Liver (tissue), 8 donors: ENCODE measurements at regions not wholly inside any gene's neighbourhood (a gene's known extent, or its start where the extent isn't known, plus 50 kb on each side); places are given as distances from the start of the nearest gene placed in this dataset.

Experiments
- DNase-seq: peaks from one replicate; pipeline ENCODE4 v3.0.0-alpha.2; 2017; ENCODE audit warnings: low spot score
- H3K27ac ChIP-seq, 2 donors: one replicate each; pipeline ENCODE4 v1.7.0; 2013; ENCODE audit warnings: inconsistent platforms in 2 of 2, low read length in 2 of 2, control low read depth in 1 of 2, low read depth in 1 of 2, mild to moderate bottlenecking in 1 of 2
- H3K27me3 ChIP-seq, 4 donors: one replicate each; pipeline versions ENCODE4 v1.6.1 to v1.7.0; 2013; ENCODE audit warnings: low read length in 3 of 4, inconsistent platforms in 1 of 4, mild to moderate bottlenecking in 1 of 4, moderate library complexity in 1 of 4; ENCODE audit not compliant: control insufficient read depth in 4 of 4, insufficient read depth in 4 of 4
- H3K36me3 ChIP-seq, 4 donors: one replicate each; pipeline versions ENCODE4 v1.6.1 to v1.7.0; 2013; ENCODE audit warnings: low read length in 3 of 4, mild to moderate bottlenecking in 3 of 4, low read depth in 1 of 4, moderate library complexity in 1 of 4; ENCODE audit not compliant: control insufficient read depth in 4 of 4, insufficient read depth in 3 of 4
- H3K4me1 ChIP-seq, 4 donors: one replicate each; pipeline versions ENCODE4 v1.6.1 to v1.7.0; 2013; ENCODE audit warnings: low read length in 3 of 4, mild to moderate bottlenecking in 3 of 4, moderate library complexity in 1 of 4; ENCODE audit not compliant: control insufficient read depth in 4 of 4, insufficient read depth in 4 of 4
- H3K4me3 ChIP-seq, 3 donors: one replicate each; pipeline versions ENCODE4 v1.6.1 to v1.7.0; 2013; ENCODE audit warnings: low read length in 3 of 3, control low read depth in 1 of 3, low read depth in 1 of 3, mild to moderate bottlenecking in 1 of 3
- H3K9ac ChIP-seq, 2 donors: one replicate each; pipeline ENCODE4 v1.7.0; 2013; ENCODE audit warnings: low read length in 2 of 2, mild to moderate bottlenecking in 2 of 2, moderate library complexity in 2 of 2, control low read depth in 1 of 2, low read depth in 1 of 2
- H3K9me3 ChIP-seq, 4 donors: one replicate each; pipeline versions ENCODE4 v1.6.1 to v1.7.0; 2013; ENCODE audit warnings: low read length in 3 of 4; ENCODE audit not compliant: control insufficient read depth in 4 of 4
- CTCF ChIP-seq: fragments of 150-350 bp; IDR thresholded peaks from 2 replicates; pipeline ENCODE4 v1.5.1; 2017; ENCODE audit warnings: improper control_type of control experiment, low read depth, low read length; ENCODE audit not compliant: missing input control
- EGR1 ChIP-seq, 2 donors: IDR thresholded peaks; 2 replicates each; pipeline ENCODE4 v1.6.1; 2016 to 2018; ENCODE audit warnings: antibody characterized with exemption in 2 of 2, low read depth in 2 of 2
- FOXA1 ChIP-seq: IDR thresholded peaks from 2 replicates; pipeline ENCODE4 v1.6.1; 2016; ENCODE audit warnings: antibody characterized with exemption
- GABPA ChIP-seq, 2 donors: IDR thresholded peaks in 1 of 2; conservative IDR thresholded peaks in 1 of 2; 2 replicates each; pipeline ENCODE4 v1.6.1; 2016; ENCODE audit warnings: antibody characterized with exemption in 2 of 2, mild to moderate bottlenecking in 1 of 2, moderate library complexity in 1 of 2
- HNF4A ChIP-seq, 2 donors: conservative IDR thresholded peaks; 2 replicates each; pipeline ENCODE4 v1.6.1; 2016; ENCODE audit warnings: antibody characterized with exemption in 2 of 2, mild to moderate bottlenecking in 2 of 2
- HNF4G ChIP-seq: IDR thresholded peaks from 2 replicates; pipeline ENCODE4 v1.6.1; 2016; ENCODE audit warnings: antibody characterized with exemption
- JUND ChIP-seq, 2 donors: IDR thresholded peaks; 2 replicates each; pipeline ENCODE4 v1.6.1; 2016; ENCODE audit warnings: antibody characterized with exemption in 2 of 2
- MAX ChIP-seq: IDR thresholded peaks from 2 replicates; pipeline ENCODE4 v1.6.1; 2016; ENCODE audit warnings: antibody characterized with exemption
- NR2F2 ChIP-seq: IDR thresholded peaks from 2 replicates; pipeline ENCODE4 v1.6.1; 2016; ENCODE audit warnings: antibody characterized with exemption
- REST ChIP-seq: IDR thresholded peaks from 2 replicates; pipeline ENCODE4 v1.6.1; 2016; ENCODE audit warnings: antibody characterized with exemption, mild to moderate bottlenecking
- RXRA ChIP-seq, 2 donors: IDR thresholded peaks; 2 replicates each; pipeline ENCODE4 v1.6.1; 2017 to 2018; ENCODE audit warnings: antibody characterized with exemption in 2 of 2, mild to moderate bottlenecking in 1 of 2
- SP1 ChIP-seq: IDR thresholded peaks from 2 replicates; pipeline ENCODE4 v1.6.1; 2018; ENCODE audit warnings: antibody characterized with exemption, mild to moderate bottlenecking
- YY1 ChIP-seq: IDR thresholded peaks from 2 replicates; pipeline ENCODE4 v1.6.1; 2016; ENCODE audit warnings: antibody characterized with exemption, mild to moderate bottlenecking
- ZBTB33 ChIP-seq: IDR thresholded peaks from 2 replicates; pipeline ENCODE4 v1.6.1; 2016; ENCODE audit warnings: antibody characterized with exemption
- WGBS: extraction: QIAGEN DNeasy Blood & Tissue Kit; methylation state at CpG from one replicate; pipeline ENCODE4 v1.1.7; 2013; 5-methylcytosine and 5-hydroxymethylcytosine counted together
- donor health status: healthy.
- donor health status: healthy.
- donor health status: healthy.
- donor health status: healthy.
- donor health status: healthy.

- Histone ChIP-seq H3K9me3 (no peaks in the 10 kb centered on the region), H3K36me3 (no peaks in the 10 kb centered on the region), H3K27ac (no peak overlapping the region), H3K27me3 (peaks cover 0 to 6% (median 1%) of the 10 kb centered on the region in 4 donors), H3K4me1 (no peaks in the 10 kb centered on the region), H3K9ac (no peak overlapping the region), H3K4me3 (no peak overlapping the region)
- WGBS: 67% methylated on average over 3 of the region's 3 CpGs
- TF ChIP-seq HNF4G (no peak), CTCF (no peak), MAX (no peak), SP1 (no peak), GABPA (IDR thresholded peaks at IDR 0.05 in 1 of 2, conservative IDR thresholded peaks at IDR 0.05 in 1 of 2) (no peak), JUND (IDR thresholded peaks at IDR 0.05) (no peak), RXRA (IDR thresholded peaks at IDR 0.05) (no peak), YY1 (no peak), EGR1 (IDR thresholded peaks at IDR 0.05; ENCODE audit: low read depth in 2 of 2) (no peak), ZBTB33 (no peak), FOXA1 (no peak), REST (no peak), NR2F2 (no peak)
- DNase-seq: no peak
These were observed 141.9 kb upstream of the PRSS1 start for GRCh38 chr7:142607351-142607750.

GRCh38 chr7:142606081-142606480 lies 143.2 kb upstream of the PRSS1 start:
- Histone ChIP-seq H3K9me3 (no peaks in the 10 kb centered on the region), H3K4me1 (no peaks in the 10 kb centered on the region), H3K27ac (no peak overlapping the region), H3K4me3 (no peak overlapping the region), H3K27me3 (peaks cover 0 to 6% (median 1%) of the 10 kb centered on the region in 4 donors), H3K9ac (no peak overlapping the region), H3K36me3 (no peaks in the 10 kb centered on the region)
- no peak for DNase-seq
- 66% methylated on average over 5 of the region's 5 CpGs for WGBS
- TF ChIP-seq ZBTB33 (no peak), HNF4A (conservative IDR thresholded peaks at IDR 0.05) (no peak)
